IMR-90 (cell line): ENCODE measurements at regions not wholly inside any gene's neighbourhood (a gene's known extent, or its start where the extent isn't known, plus 50 kb on each side); places are given as distances from the start of the nearest gene placed in this dataset.

Experiments used
- ATAC-seq: fragments of 200-7000 bp; cut with Tn5 transposase; 2 replicates; pipeline ENCODE4 v1.9.1; 2020; ENCODE audit warnings: low read depth, mild to moderate bottlenecking, moderate library complexity
- BruUV-seq: library from RNA; stranded (reverse); fragments of 400-500 nt; replicated peaks from 2 replicates; lab custom pipeline; 2021; lab: Mats Ljungman, UMichigan
- CTCF ChIA-PET: fragments of 300-600 bp; formaldehyde crosslinking; extraction: SDS; loops from one replicate; lab custom pipeline; 2021; ENCODE audit warnings: antibody characterized with exemption; lab: Yijun Ruan, JAX
- POLR2A ChIA-PET: fragments of 300-600 bp; sonication (Branson Sonifier 250); formaldehyde crosslinking; loops from one replicate; lab custom pipeline; 2022; ENCODE audit warnings: antibody characterized with exemption; ENCODE audit not compliant: unreplicated experiment; lab: Charles Lee
- DNase-seq: peaks from one replicate; pipeline ENCODE4 v3.0.0; 2013
- H2AFZ ChIP-seq: replicated peaks from 2 replicates; pipeline ENCODE3; 2013; ENCODE audit warnings: low read length, mild to moderate bottlenecking; ENCODE audit not compliant: poor library complexity
- H2AK5ac ChIP-seq: 2 replicates; pipeline ENCODE4 v1.6.1; 2013; ENCODE audit warnings: low read depth, low read length, inconsistent platforms
- H2AK9ac ChIP-seq: replicated peaks from 2 replicates; pipeline ENCODE3; 2013; ENCODE audit warnings: mild to moderate bottlenecking, low read depth, low read length, moderate library complexity; ENCODE audit not compliant: poor library complexity
- H2BK120ac ChIP-seq: 2 replicates; pipeline ENCODE4 v1.6.1; 2013; ENCODE audit warnings: low read depth, low read length, inconsistent platforms
- H2BK15ac ChIP-seq: 3 replicates; pipeline ENCODE4 v1.6.1; 2013; ENCODE audit warnings: low read depth, low read length, inconsistent platforms
- H2BK20ac ChIP-seq: 2 replicates; pipeline ENCODE4 v1.6.1; 2013; ENCODE audit warnings: low read depth, mild to moderate bottlenecking, inconsistent platforms, low read length, moderate library complexity
- H2BK5ac ChIP-seq: 2 replicates; pipeline ENCODE4 v1.6.1; 2013; ENCODE audit warnings: mild to moderate bottlenecking, low read depth, low read length, inconsistent platforms; ENCODE audit not compliant: poor library complexity, severe bottlenecking
- H3K14ac ChIP-seq: replicated peaks from 2 replicates; pipeline ENCODE4 v1.6.1; 2013; ENCODE audit warnings: low read depth, low read length, inconsistent platforms
- H3K18ac ChIP-seq: 2 replicates; pipeline ENCODE4 v1.6.1; 2013; ENCODE audit warnings: low read depth, low read length, control low read depth
- H3K23ac ChIP-seq: 2 replicates; pipeline ENCODE4 v1.6.1; 2013; ENCODE audit warnings: low read depth, low read length, inconsistent platforms
- H3K27ac ChIP-seq: 2 replicates; pipeline ENCODE4 v1.5.1; 2013; ENCODE audit warnings: mild to moderate bottlenecking, control low read depth, low read length; ENCODE audit not compliant: insufficient read depth
- H3K27me3 ChIP-seq: 2 replicates; pipeline ENCODE4 v1.6.1; 2013; ENCODE audit warnings: low read length; ENCODE audit not compliant: control insufficient read depth, insufficient read depth
- H3K36me3 ChIP-seq: 2 replicates; pipeline ENCODE4 v1.6.1; 2013; ENCODE audit warnings: low read length, mixed read lengths; ENCODE audit not compliant: control insufficient read depth, insufficient read depth
- H3K4ac ChIP-seq: 2 replicates; pipeline ENCODE4 v1.6.1; 2013; ENCODE audit warnings: low read depth, low read length, inconsistent platforms
- H3K4me1 ChIP-seq: 2 replicates; pipeline ENCODE4 v1.6.1; 2013; ENCODE audit warnings: low read length, mixed read lengths; ENCODE audit not compliant: control insufficient read depth, insufficient read depth
- H3K4me2 ChIP-seq: 2 replicates; pipeline ENCODE4 v1.6.1; 2013; ENCODE audit warnings: low read depth, mild to moderate bottlenecking, control low read depth, low read length, moderate library complexity
- H3K4me3 ChIP-seq: 2 replicates; pipeline ENCODE4 v1.5.1; 2013; ENCODE audit warnings: low read depth, mild to moderate bottlenecking, control low read depth, low read length, moderate library complexity; ENCODE audit not compliant: insufficient read depth
- H3K56ac ChIP-seq: 2 replicates; pipeline ENCODE4 v1.6.1; 2013; ENCODE audit warnings: low read length, inconsistent platforms; ENCODE audit not compliant: insufficient read depth; ENCODE audit errors: extremely low read depth
- H3K79me1 ChIP-seq, 2 experiments: 2 replicates each; pipeline ENCODE4 v1.6.1; 2013; ENCODE audit warnings: low read length in 2 of 2, inconsistent platforms in 1 of 2, low read depth in 1 of 2
- H3K9ac ChIP-seq: 2 replicates; pipeline ENCODE4 v1.6.1; 2013; ENCODE audit warnings: low read depth, low read length, control low read depth
- H3K9me1 ChIP-seq: 2 replicates; pipeline ENCODE4 v1.6.1; 2013; ENCODE audit warnings: low read length, inconsistent platforms; ENCODE audit not compliant: insufficient read depth
- H3K9me3 ChIP-seq: 2 replicates; pipeline ENCODE4 v1.6.1; 2013; ENCODE audit warnings: low read length; ENCODE audit not compliant: control insufficient read depth, insufficient read depth
- H4K20me1 ChIP-seq: 2 replicates; pipeline ENCODE4 v1.6.1; 2013; ENCODE audit warnings: low read length, inconsistent platforms; ENCODE audit not compliant: insufficient read depth
- H4K5ac ChIP-seq: 2 replicates; pipeline ENCODE4 v1.6.1; 2013; ENCODE audit warnings: mild to moderate bottlenecking, low read depth, low read length, control low read depth
- H4K8ac ChIP-seq, 2 experiments: 2 replicates each; pipeline ENCODE4 v1.6.1; 2013; ENCODE audit warnings: low read depth in 2 of 2, low read length in 2 of 2, control low read depth in 1 of 2, inconsistent platforms in 1 of 2
- H4K91ac ChIP-seq: 2 replicates; pipeline ENCODE4 v1.6.1; 2013; ENCODE audit warnings: low read depth, low read length, inconsistent platforms; ENCODE audit not compliant: insufficient read depth
- BHLHE40 ChIP-seq: fragments of 150-350 bp; IDR thresholded peaks from 2 replicates; pipeline ENCODE4 v1.6.1; 2016; ENCODE audit warnings: mild to moderate bottlenecking, low read depth, low read length
- CEBPB ChIP-seq: IDR thresholded peaks from 2 replicates; pipeline ENCODE4 v1.6.1; 2012; ENCODE audit warnings: low read depth, low read length, improper control_type of control experiment
- MAFK ChIP-seq: IDR thresholded peaks from 2 replicates; pipeline ENCODE4 v1.6.1; 2012; ENCODE audit warnings: low read depth, low read length, improper control_type of control experiment
- MAZ ChIP-seq: IDR thresholded peaks from 2 replicates; pipeline ENCODE4 v1.6.1; 2012; ENCODE audit warnings: low read depth, mild to moderate bottlenecking, low read length, improper control_type of control experiment, moderate library complexity, borderline replicate concordance
- MXI1 ChIP-seq: IDR thresholded peaks from 2 replicates; pipeline ENCODE4 v1.6.1; 2012; ENCODE audit warnings: low read depth, mild to moderate bottlenecking, low read length, moderate library complexity, borderline replicate concordance
- NFE2L2 ChIP-seq: fragments of 150-350 bp; IDR thresholded peaks from 2 replicates; pipeline ENCODE4 v1.6.1; 2016; ENCODE audit warnings: low read depth, mild to moderate bottlenecking, low read length
- POLR2A ChIP-seq: IDR thresholded peaks from 2 replicates; pipeline ENCODE4 v1.6.1; 2012; ENCODE audit warnings: mild to moderate bottlenecking, low read depth, low read length
- RFX5 ChIP-seq: IDR thresholded peaks from 2 replicates; pipeline ENCODE4 v1.8.0; 2012; ENCODE audit warnings: low read depth, mild to moderate bottlenecking, low read length, moderate library complexity
- SMC3 ChIP-seq: fragments of 150-350 bp; IDR thresholded peaks from 2 replicates; pipeline ENCODE4 v1.6.1; 2016; ENCODE audit warnings: low read depth, mild to moderate bottlenecking, antibody characterized with exemption, low read length, moderate library complexity
- WGBS, 2 experiments: methylation state at CpG; one replicate each; pipeline versions ENCODE4 v1.1.5 to v1.1.7; 2013; ENCODE audit warnings: missing lambda C conversion rate in 2 of 2; ENCODE audit not compliant: insufficient read length in 1 of 2; ENCODE audit errors: extremely low coverage in 2 of 2; 5-methylcytosine and 5-hydroxymethylcytosine counted together
- dilution Hi-C: fragments of 300-500 bp; cut with HindIII; formaldehyde crosslinking; loops from one replicate; pipeline ENCODE4 v1.14.3; 2018; ENCODE audit warnings: low sequenced_read_pairs; ENCODE audit not compliant: unreplicated experiment
- in situ Hi-C: fragments of 300-500 bp; cut with MboI; formaldehyde crosslinking; loops from 3 replicates; pipeline ENCODE4 v1.14.3; 2019; ENCODE audit warnings: low sequenced_read_pairs, inconsistent platforms, mixed read lengths
- intact Hi-C: fragments of 100-400 bp; cut with micrococcal nuclease; formaldehyde crosslinking; loops from 2 replicates; pipeline ENCODE4 v1.10.0; 2022
- TF ChIP-seq, protein P1 (sequence below): conservative IDR thresholded peaks from 2 replicates; pipeline ENCODE4 v1.5.1; 2012; ENCODE audit warnings: mild to moderate bottlenecking, low read depth, low read length, improper control_type of control experiment
- TF ChIP-seq, protein P2 (sequence below): fragments of 150-350 bp; IDR thresholded peaks from 2 replicates; pipeline ENCODE4 v1.6.1; 2016; ENCODE audit warnings: low read depth, mild to moderate bottlenecking, low read length, moderate library complexity, borderline replicate concordance

DNA sequence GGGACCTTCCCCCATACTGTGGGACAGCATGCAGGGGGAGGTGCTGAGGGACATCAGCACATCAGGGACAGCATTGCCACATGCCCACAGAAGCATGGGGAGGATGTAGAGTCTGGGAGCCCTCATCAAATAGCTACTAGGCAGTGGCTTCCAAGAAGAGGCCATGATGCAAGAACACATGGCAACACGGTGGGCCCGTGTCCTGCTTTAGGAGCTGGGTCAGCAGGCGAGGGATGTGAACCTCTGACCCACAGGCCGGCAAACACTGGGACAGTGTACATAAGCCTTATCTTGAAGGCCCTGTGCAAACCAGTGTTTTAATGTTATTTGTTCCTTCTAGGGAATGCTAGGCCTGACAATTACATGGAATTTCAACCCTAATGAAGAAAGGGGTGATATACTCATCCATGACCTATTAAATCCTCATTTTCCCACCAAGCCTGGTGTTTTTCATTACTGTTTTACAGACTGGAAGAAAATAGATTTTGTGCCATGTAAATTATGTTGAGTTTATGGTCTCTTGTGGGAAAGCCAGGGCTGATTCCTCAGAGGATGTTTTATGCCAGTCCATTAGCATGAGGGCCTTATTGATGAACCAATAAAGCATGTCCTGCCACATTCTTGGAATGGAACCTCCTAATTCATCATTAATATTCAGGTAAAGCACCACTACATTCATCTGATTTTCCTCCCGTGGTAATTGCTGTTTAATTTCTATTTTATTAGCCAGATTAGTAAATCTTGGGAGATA is 61.7 kb upstream of the SLC25A26 start:
- Histone ChIP-seq H3K9me1 (no peaks in the 10 kb centered on the region), H3K79me1 (no peaks in the 10 kb centered on the region), H3K4me1 (peaks cover under 1% of the 10 kb centered on the region; the same call in 1 of the 2 replicates), H2AK5ac (no peak overlapping the region), H3K14ac (no peak overlapping the region), H4K91ac (no peak overlapping the region), H3K36me3 (no peaks in the 10 kb centered on the region), H3K9me3 (no peaks in the 10 kb centered on the region), H4K8ac (no peak overlapping the region), H2BK5ac (no peak overlapping the region), H3K56ac (no peak overlapping the region), H3K27me3 (peaks cover 19% of the 10 kb centered on the region; the same call in 1 of the 2 replicates), H3K27ac (no peak overlapping the region), H3K4ac (no peak overlapping the region), H2AK9ac (no peak overlapping the region), H2AFZ (no peak overlapping the region), H4K5ac (no peak overlapping the region), H2BK15ac (no peak overlapping the region), H3K18ac (no peak overlapping the region), H4K20me1 (no peaks in the 10 kb centered on the region), H3K4me2 (no peak overlapping the region), H3K4me3 (no peak overlapping the region), H3K9ac (no peak overlapping the region), H2BK120ac (no peak overlapping the region), H3K23ac (no peak overlapping the region), H2BK20ac (no peak overlapping the region)
- intact Hi-C loops = no loop called here
- dilution Hi-C loops = no loop called here
- DNase-seq (no peak), ATAC-seq (no peak)
- TF ChIP-seq, protein P1, sequence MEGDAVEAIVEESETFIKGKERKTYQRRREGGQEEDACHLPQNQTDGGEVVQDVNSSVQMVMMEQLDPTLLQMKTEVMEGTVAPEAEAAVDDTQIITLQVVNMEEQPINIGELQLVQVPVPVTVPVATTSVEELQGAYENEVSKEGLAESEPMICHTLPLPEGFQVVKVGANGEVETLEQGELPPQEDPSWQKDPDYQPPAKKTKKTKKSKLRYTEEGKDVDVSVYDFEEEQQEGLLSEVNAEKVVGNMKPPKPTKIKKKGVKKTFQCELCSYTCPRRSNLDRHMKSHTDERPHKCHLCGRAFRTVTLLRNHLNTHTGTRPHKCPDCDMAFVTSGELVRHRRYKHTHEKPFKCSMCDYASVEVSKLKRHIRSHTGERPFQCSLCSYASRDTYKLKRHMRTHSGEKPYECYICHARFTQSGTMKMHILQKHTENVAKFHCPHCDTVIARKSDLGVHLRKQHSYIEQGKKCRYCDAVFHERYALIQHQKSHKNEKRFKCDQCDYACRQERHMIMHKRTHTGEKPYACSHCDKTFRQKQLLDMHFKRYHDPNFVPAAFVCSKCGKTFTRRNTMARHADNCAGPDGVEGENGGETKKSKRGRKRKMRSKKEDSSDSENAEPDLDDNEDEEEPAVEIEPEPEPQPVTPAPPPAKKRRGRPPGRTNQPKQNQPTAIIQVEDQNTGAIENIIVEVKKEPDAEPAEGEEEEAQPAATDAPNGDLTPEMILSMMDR = no peak
- no peak for TF ChIP-seq MXI1
- TF ChIP-seq, protein P2, sequence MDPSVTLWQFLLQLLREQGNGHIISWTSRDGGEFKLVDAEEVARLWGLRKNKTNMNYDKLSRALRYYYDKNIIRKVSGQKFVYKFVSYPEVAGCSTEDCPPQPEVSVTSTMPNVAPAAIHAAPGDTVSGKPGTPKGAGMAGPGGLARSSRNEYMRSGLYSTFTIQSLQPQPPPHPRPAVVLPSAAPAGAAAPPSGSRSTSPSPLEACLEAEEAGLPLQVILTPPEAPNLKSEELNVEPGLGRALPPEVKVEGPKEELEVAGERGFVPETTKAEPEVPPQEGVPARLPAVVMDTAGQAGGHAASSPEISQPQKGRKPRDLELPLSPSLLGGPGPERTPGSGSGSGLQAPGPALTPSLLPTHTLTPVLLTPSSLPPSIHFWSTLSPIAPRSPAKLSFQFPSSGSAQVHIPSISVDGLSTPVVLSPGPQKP = no peak
- no peak for TF ChIP-seq CEBPB
- TF ChIP-seq MAZ = no peak
- TF ChIP-seq MAFK = no peak
- no peak for TF ChIP-seq BHLHE40
- no peak for TF ChIP-seq POLR2A
- no peak for TF ChIP-seq RFX5
- TF ChIP-seq NFE2L2 = no peak
- TF ChIP-seq SMC3 = no peak
- ChIA-PET POLR2A (no interaction called here), CTCF (no interaction called here)
- in situ Hi-C loops = no loop called here
- WGBS, 2 experiments = 77% methylated on average over 4 of the region's 5 CpGs; no CpG with 5 or more reads in 1 of the 2 experiments
- no TSS peak for BruUV-seq
